ENCODE measurements at regions not wholly inside any gene's neighbourhood (a gene's known extent, or its start where the extent isn't known, plus 50 kb on each side); places are given as distances from the start of the nearest gene placed in this dataset.

DNA sequence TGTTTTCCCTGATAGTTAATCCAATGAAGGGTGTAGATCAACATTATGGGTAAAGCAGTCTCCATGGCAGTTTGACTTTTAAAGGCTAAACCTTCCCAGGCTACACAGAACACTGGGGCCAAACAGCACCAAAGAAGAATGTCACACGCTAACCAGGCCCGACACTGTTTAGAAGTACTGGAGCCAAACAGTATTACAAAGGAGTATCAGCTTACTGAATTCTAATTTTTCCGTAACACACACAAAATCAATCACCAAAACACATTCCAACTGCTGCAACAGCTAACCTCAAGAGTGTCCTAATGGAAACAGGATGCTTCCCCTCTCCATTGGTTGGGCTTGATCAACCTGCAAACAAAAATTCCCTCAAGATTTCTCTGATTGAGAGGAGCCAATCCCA, 783.5 kb downstream of the PCDH18 start:
- no peak for DNase-seq

DNA sequence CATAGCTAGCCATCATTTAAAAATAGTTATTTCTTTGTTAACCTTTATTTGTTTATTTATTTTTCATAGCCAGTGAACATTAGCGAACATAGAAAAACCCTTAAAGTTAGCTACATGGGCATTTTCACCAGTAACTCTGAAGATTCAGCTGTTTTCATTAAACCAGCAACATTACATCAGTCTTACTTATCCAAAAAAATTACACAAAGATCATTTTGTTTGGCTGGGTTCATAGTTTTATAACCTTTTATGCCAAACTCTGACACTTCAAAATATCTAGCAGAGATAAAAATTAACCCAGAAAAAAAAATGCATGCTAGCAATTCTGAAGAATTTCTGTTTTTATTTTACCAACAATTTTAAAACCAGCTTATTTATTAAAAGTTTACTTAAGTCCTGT, 784.1 kb downstream of the PCDH18 start:
- DNase-seq = no peak

DNA sequence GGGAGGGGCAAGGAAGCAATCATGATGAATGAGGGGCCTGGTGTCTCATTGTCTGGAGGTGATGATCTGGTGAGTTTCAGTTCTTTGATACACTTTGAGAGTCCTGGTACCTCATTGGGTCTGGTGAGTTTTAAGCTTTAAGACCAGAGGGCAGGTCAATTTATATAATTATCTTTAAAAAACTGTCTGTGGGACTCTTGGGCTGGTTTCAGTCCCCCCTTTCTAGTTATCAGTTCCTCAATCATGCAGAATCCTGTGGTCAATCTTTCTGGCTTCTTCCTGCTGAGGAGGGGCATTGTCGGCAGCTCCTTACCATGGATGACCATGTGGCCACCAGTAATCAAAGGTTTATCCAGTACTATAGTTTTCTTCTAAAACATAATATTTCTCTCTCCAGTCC, 789.1 kb downstream of the PCDH18 start:
- no peak for DNase-seq

DNA sequence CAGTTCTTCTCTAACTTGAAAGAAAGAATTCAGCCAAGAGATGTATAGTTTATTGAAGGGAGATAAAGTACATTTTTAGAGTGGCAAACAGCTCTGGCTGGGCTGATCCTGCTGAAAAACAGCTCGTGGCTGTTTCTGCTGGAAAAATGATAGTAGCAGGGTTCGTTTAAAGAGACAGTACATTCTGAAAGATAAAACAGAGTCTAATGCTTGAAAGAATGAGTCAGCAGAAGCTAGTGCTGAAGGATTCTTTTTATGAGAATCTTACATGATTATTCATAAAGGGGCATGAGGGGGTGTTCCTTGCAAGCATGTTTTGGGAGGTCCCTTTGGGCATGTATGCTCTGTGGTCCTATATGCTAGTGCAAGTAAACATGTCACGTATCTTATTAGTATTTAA, 790.0 kb downstream of the PCDH18 start:
- DNase-seq = no peak

DNA sequence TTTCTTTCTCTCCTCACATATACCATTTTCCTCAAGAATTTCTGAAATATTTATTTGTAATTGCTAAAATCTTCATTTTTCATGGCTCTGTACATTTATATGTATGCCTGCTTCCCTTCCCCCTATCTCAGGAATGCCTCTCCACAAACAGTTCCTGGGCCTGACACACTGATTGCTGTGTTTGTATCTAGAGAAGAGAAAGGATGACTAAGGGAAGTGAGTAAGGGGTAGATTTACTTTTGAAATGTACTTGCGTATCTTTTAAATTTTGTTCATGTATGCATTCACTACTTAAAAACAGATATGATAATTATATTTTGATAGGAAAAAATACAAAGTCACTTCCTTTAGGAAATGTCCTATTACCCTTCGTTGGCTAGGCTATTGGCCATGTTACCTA, 790.8 kb downstream of the PCDH18 start:
- no peak for DNase-seq

DNA sequence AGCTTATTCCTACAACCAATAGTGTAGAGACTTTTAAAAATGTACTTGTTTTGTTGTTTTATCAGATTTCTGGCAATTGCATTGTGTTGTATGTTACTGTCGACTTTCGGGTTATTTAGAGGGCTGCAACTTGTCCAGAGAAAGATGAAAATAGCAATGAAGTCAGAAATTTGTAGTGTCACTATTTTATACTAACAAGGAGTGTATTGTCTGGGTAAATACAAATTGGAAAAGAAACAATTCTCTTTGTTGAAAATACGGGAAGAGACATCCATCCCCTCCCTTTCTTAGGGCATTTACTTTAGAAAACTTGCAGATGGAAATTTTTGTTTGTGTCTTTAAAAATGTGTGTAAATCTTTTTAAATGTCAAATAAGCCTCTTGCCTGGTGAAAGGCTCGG, 792.0 kb downstream of the PCDH18 start:
- DNase-seq = no peak

DNA sequence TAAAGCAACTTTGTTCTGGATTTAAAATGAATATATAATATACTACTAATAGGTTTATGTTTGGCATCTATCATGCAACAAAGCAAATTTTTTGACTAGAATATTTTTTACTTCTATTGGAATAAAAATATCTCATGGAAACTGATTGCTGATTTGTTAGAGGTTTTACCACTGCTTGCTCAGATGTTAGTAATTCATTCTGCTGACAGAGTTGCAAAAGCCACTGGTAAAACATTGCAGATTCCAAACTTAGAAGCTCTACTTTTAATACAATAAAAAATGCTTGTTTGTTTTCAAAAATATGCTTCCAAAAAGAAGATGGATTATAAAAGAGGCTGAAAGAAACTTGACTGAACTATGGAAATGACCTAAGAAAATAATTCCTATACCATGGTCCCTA, 795.2 kb downstream of the PCDH18 start:
- no peak for DNase-seq

DNA sequence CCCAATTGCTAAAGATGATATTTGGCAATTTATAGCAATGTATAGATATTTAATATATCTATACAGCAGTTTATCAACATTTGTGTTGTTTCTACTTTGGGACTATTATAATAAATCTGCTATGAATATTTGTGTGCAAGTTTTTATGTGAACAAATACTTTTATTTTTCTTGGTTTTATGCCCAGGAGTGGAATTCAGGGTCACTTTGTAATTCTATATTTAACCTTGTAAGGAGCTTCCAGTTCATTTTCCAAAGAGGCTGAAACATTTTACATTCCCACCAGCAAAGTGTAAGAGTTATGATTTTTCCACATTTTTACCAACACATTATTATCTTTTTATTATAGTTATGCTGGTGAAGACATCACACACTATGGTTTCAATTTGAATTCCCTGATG, 801.3 kb downstream of the PCDH18 start:
- DNase-seq = no peak

DNA sequence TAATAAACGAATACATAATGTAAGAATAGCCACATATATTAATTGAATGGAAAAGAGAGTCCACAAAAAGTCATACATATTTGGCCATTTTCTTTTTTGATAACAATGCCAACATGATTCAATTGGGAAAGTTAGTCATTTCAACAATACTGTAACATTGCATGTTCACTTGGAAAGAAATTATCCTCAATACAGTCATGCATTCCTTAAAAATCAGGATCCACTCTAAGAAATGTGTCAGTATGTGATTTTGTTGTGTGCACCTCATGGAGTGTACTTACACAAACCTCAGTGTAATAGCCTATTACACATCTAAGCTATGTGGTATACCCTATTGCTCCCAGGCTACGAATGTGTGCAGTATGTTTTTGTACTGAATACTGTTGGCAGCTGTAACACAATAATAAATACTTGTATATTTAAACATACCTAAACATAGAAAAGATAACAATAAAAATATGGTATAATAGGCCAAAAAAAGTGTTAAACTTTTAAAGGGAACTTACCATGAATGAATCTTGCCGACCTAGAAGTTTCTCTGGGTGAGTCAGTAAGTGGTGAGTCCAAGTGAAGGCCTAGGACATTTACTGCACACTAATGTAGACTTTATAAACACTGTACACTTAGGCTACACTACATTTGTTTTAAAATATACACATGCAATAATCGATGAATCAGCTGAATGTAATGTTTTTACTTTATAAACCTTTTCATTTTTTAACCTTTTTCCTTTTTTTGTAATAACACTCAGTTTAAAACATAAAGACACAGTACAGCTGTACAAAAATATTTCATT, 806.8 kb downstream of the PCDH18 start:
- DNase-seq = no peak

DNA sequence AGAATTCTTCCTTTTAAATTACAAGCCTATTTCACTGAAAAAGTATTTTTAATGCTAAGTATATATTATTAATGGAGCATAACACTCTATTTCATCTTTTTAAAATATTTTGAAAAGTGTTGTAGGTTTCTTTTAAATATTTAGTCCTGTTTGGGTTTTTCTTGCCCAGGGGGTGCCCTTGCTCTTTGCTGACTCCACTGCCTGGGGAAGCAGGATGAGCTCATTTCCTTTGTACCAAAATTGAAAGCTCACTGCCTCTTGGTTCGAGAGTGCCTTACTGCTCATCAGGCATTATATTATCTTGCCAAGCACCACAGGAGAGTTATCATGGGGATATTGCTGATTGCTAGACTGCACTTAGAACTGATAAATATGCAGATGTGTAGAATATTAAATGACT, 819.2 kb downstream of the PCDH18 start:
- DNase-seq = no peak

DNA sequence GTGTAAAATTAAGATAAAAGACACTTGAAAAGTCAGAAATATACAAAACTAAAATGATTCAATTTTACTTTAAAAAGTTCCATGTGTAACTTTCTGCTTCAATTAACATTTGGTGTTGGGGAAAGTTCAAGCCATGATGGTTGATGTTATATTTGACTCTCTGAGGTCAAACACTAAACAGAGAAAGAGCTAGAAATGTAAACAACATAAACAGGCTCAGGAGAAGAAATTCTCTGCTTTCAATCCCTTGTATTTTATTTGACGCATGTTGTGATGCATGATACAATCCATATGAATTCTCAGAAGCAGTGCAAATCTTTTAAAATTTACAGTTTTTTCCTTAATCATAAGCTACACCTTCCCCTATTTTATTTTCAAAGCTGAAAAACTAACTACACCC, 822.4 kb downstream of the PCDH18 start:
- DNase-seq = no peak

DNA sequence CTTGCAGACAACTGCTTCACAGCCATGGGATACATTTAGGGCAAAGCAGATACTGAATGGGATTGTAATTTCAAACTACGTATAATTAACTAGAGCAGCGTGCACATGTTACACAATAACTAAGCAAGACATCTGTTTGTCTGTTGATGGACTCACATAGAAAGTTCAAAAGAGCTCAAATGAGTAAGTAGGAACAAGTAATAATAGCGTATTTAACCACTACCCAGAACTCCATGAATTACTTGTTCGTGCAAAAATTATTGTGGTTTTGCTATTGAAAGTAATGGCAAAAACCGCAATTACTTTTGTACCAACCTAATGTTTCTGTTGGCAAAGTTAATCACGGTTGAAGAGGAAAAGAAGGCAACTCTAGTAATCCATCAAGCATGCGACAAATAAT, 825.4 kb downstream of the PCDH18 start:
- no peak for DNase-seq

DNA sequence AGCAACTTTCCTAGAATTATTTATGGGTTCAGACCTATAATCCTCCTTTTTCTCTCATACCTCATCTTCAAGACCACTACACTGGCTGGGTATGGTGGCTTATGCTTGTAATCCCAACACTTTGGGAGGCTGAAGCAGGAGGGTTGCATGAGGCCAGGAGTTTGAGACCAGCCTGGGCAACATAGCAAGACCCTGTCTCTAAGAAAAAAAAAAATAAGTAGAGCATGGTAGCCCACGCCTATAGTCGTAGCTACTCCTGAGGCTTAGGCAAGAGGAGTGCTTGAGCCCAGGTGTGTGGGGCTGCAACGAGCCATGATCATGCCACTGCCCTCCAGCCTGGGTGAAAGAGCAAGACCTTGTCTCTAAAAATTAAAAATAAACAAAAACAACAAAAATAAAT, 832.4 kb downstream of the PCDH18 start:
- DNase-seq = no peak

DNA sequence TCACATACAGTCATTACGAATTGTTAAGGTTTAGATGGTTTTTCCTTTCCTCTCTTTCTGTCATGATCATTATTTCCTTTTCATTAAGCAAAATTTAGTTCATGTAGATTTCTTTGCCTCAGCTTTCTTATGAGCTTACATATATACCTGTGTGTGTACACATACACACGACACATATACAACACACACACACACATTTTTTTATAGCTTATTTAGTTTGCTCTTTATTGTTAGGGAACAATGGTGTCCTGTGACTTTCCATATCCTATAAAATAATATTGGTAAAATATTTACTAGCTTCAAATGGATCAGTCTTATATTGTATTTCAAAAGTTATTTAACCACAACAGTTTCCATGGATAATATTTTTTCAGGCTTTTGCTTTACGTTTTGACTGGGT, 840.7 kb downstream of the PCDH18 start:
- no peak for DNase-seq

DNA sequence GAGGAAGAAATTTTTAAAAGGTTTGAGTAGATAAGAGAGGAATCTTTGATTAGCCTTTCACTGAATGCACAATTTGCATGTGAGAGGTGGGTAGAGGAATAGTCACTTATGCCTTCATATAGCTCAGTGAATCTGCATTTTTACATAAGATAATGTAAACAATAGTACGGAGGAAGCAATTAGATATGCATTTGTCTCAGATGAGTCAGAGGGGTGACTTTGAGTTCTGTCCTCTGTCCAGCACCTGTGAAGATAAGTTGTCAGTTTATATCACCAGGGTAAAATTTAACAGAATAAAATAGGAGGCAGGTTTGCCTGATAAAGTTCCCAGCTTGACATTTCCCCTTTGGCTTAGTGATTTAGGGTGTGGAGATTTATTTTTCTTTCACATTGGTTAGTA, 841.9 kb downstream of the PCDH18 start:
- no peak for DNase-seq

DNA sequence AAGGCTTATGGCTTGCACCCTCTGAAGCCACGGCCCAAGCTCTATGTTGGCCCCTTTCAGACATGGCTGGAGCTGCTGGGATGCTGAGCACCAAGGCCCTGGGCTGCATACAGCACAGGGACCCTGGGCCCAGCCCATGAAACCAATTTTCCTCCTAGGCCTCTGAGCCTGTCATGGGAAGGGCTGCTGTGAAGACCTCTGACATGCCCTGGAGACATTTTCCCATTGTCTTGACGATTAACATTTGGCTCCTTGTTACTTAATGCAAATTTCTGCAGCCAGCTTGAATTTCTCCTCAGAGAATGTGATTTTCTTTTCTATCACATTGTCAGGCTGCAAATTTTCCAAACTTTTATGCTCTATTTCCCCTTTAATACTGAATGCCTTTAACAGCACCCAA, 844.7 kb downstream of the PCDH18 start:
- no peak for DNase-seq

DNA sequence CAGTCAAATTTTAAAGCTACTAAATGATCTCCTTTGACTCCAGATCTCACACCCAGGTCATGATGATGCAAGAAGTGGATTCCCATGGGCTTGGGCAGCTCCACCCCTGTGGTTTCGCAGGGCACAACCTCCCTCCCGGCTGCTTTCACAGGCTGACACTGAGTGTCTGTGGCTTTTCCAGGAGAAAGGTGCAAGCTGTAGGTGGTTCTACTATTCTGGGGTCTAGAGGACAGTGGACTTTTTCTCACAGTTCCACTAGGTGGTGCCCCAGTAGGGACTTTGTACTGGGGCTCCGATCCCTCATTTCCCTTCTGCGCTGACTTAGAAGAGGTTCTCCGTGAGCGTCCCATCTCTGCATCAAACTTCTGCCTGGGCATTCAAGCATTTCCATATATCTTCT, 845.2 kb downstream of the PCDH18 start:
- DNase-seq = no peak

DNA sequence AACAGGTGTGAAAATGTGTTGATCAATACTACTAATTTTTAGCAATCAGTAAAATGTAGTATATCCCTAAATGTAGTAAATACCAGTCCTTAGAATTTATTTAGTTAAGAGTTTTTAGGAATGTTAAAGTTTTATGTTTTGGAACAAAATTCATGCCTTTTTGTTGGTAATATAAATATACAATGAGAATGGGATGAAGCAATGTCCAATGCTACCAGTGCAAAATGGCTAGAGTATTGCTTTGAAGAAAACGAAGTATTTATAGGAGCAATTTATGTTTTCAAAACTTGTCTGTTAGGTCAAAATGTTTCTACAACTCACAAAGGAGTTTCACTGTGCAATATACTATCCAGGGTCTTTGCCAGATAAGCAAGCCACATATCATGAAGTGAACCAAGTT, 851.5 kb downstream of the PCDH18 start:
- no peak for DNase-seq

DNA sequence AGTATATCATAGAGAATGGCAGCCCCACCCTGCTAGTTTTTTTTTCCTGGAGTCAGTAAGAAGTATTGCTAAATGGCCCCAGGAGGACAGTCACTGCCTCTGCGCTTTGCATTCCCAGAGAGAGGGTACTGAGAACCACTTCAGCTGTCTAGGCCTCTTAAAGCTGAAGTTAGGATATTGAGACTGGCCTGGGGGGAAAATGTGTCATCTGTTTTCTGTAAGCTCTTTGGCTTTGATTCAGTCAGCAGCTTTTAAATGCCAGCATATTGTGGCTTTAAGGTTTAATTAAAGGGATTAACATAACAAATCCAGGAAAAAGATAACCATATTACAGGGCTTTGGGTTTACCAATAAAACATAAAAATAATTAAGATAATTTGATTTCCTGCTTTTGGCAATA, 852.0 kb downstream of the PCDH18 start:
- DNase-seq = peak; percentile 45 to 84

DNA sequence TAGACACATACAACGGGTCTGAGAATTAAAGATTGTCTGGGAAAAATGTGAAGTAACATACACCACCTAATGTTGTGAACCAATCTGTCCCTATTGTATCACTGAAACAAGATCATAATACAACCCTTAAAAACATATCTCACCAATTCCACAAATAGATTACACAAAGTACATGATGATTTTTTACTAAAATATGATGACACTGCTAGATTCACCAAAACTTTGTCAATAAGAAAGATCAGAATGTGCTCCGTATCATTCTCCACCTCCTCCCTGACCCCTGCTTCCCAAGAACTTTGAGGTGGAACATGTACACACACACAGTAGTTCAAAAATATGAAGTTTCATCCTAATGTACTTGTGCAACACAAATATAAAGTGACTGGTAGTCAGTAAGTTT, 862.0 kb downstream of the PCDH18 start:
- DNase-seq = no peak

DNA sequence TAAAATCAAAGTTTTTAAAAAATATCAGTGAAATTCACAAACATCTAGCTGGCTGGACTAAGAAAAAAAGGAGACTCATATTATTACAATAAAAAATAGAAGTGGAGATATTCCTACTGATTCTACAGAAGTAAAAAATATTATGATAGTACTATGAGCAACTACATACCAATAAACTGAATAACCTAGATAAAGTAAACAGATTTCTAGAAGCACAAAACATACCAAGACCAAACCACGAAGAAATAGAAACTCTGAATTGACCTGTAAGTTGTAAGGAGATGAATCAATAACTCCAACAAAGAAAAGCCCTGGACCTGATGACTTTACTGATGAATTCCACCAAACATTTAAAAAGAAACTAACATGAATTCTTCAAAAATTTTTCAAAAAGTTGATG, 867.3 kb downstream of the PCDH18 start:
- no peak for DNase-seq

DNA sequence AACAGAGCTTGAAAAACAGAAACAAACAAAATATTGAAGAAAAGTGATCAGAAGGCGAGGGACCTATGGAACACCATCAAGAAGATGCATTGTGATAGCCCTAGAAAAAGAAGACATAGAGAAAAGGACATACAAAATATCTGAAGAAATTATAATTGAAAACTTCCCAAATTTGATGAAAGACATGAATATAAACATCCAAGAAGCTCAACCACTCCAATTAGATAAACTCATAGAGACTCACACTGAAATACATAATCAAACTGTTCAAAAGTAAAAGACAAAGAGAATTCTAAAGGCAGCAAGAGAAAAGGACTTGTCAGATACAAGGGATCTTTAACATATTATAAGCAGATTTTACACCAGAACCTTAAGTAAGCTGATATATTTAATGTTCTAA, 869.8 kb downstream of the PCDH18 start:
- DNase-seq = no peak

DNA sequence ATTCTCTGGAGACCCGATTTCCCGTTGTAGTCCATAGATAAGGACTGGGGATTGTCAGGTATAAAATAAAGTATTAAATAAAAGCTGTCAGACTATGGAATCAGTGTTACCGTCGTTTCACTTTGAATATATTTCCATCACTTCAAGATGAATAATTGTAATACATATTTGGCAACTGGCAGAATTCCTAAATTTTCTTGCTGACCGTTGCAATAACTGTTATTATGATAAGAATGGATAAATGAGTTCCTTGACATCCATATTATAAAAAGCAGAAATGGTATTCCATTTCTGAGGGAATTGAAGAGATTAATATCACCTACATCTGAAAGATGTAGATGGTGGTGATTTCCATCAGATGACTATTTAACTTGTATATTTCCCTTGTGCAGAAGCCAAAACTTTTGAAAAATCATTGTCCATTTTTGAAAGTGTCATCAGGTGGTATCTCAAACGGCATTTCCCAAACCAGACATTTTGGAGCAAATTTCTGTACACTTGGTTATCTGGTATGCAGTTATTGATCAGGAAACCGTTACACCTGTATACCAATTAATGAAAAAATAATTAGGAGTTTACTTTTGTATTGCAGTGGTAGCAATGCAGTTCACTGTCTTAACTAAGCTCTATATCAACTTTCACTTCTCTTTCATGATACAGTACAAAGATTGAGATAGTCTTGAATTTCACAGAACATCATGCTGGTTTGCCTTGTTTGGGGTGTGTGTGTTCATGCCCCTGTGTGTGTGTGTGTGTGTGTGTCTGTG, 878.5 kb downstream of the PCDH18 start:
- no peak for DNase-seq

DNA sequence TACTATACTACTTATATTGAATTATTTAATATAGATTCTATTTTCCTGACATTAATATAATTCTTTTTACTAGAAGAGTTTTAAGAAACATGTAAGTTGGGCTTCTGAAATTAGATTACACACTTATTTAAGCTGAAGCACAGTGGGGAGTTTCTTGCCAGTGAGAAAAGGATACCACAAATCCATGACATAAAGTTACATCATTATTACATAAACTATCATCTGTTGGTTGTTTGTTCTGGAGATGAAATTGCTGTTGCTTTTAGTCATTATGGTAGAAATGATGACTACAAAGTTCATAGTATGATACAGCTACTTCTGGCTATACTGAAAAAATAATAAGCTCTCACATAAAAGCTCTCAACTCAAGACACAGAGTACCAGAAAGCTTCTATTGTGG, 880.4 kb downstream of the PCDH18 start:
- no peak for DNase-seq

DNA sequence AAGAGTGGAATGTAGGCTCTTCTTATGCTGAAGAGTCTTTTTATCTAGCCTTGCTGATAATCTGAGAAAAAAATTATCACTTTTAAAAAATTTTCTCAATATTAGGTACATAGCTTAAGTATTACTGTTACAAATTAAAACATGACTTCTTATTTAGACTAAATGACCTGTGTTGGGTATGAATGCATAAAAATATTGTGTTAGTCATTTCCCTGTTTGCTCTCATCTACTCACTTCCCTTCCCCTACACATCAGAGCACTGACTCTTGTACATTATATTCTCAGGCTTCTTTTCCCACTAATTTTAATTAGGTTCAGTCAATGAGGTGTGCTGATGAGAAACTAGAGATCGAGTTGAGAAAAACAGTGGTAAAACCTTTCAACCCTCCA, 881.0 kb downstream of the PCDH18 start:
- DNase-seq = no peak

All from NCI-H524 (cell line).